Neural progenitor cell (in vitro differentiated cells): ENCODE measurements at regions not wholly inside any gene's neighbourhood (a gene's known extent, or its start where the extent isn't known, plus 50 kb on each side); places are given as distances from the start of the nearest gene placed in this dataset.

ENCODE experiments used
- EZH2 ChIP-seq: fragments of 200-600 bp; sonication (generic); IDR thresholded peaks from 2 replicates; pipeline ENCODE4 v1.6.1; 2017; ENCODE audit warnings: antibody characterized with exemption, mild to moderate bottlenecking, moderate library complexity
- EZH2phosphoT487 ChIP-seq: fragments of 200-600 bp; sonication (generic); IDR thresholded peaks from 2 replicates; pipeline ENCODE4 v1.6.1; 2017; ENCODE audit warnings: antibody characterized with exemption
- TF ChIP-seq, protein P1 (sequence below): fragments of 200-600 bp; sonication (generic); IDR thresholded peaks from 2 replicates; pipeline ENCODE4 v1.5.1; 2017; ENCODE audit warnings: antibody characterized with exemption, mild to moderate bottlenecking

DNA sequence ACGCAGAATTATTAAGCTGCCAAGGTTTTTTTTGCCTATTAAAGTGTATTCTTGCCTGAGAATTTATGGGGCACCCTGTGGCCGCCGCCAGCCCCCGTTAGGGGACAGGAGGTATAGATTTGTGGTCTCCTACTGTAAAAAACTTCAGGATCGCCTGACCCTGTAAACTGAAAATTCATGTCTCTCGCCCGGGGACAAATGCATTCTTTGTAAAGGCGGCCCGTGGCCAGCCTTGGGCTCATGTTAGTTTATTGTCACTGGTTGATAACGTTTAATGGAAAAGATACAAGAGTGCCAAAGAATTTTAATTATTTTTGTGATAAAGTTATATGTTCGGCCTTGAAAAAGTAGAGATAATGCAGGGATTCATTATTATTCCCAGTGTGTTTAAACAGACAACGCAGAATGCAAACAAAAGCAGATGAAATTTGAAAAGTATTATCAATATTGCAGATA is 141.7 kb downstream of the URI1 start:
- TF ChIP-seq, protein P1, sequence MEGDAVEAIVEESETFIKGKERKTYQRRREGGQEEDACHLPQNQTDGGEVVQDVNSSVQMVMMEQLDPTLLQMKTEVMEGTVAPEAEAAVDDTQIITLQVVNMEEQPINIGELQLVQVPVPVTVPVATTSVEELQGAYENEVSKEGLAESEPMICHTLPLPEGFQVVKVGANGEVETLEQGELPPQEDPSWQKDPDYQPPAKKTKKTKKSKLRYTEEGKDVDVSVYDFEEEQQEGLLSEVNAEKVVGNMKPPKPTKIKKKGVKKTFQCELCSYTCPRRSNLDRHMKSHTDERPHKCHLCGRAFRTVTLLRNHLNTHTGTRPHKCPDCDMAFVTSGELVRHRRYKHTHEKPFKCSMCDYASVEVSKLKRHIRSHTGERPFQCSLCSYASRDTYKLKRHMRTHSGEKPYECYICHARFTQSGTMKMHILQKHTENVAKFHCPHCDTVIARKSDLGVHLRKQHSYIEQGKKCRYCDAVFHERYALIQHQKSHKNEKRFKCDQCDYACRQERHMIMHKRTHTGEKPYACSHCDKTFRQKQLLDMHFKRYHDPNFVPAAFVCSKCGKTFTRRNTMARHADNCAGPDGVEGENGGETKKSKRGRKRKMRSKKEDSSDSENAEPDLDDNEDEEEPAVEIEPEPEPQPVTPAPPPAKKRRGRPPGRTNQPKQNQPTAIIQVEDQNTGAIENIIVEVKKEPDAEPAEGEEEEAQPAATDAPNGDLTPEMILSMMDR: no peak
- TF ChIP-seq EZH2phosphoT487 (no peak), EZH2 (no peak)
